ENCODE measurements at regions not wholly inside any gene's neighbourhood (a gene's known extent, or its start where the extent isn't known, plus 50 kb on each side); places are given as distances from the start of the nearest gene placed in this dataset.
"Not testable (repeated sequence)": the region's sequence is repeated elsewhere in the genome, so short reads cannot be mapped to it uniquely, and the experiment has no call there.

- DNase-seq = no peak
Measured at GRCh38 chr5:2829239-2829638, 77.8 kb upstream of the IRX2 start.

- DNase-seq = no peak
Measured at GRCh38 chr5:2818936-2819335, 67.5 kb upstream of the IRX2 start.

- DNase-seq = peak; percentile 99
Measured at GRCh38 chr5:2817031-2817603, 65.6 kb upstream of the IRX2 start.

GRCh38 chr5:2813678-2814077 lies 62.2 kb upstream of the IRX2 start:
- DNase-seq = no peak

- DNase-seq = no peak
Measured at GRCh38 chr5:2810644-2811043, 59.2 kb upstream of the IRX2 start.

- not testable (repeated sequence) for DNase-seq
Measured at GRCh38 chr5:2807244-2807643, 55.8 kb upstream of the IRX2 start.

- no peak for DNase-seq
Measured at GRCh38 chr5:2806176-2806575, 54.7 kb upstream of the IRX2 start.

- no peak for DNase-seq
Measured at GRCh38 chr5:2805080-2805479, 53.6 kb upstream of the IRX2 start.

GRCh38 chr5:2803751-2804150 lies 52.3 kb upstream of the IRX2 start:
- DNase-seq = no peak

GRCh38 chr5:2802693-2803365 lies 51.4 kb upstream of the IRX2 start:
- DNase-seq = no peak

GRCh38 chr5:2801577-2802525 lies 50.4 kb upstream of the IRX2 start:
- DNase-seq = peak; percentile 90
